ENCODE measurements at regions not wholly inside any gene's neighbourhood (a gene's known extent, or its start where the extent isn't known, plus 50 kb on each side); places are given as distances from the start of the nearest gene placed in this dataset.

- intact Hi-C loops (cut with DNase I; ENCODE audit: low total_unique reads) = no loop called here
- TF ChIP-seq POLR2A (IDR thresholded peaks at IDR 0.05) (no peak), CTCF (IDR thresholded peaks at IDR 0.05) (no peak)
- Histone ChIP-seq H3K36me3 (no peaks in the 10 kb centered on the region), H3K27ac (no peak overlapping the region), H3K4me1 (no peaks in the 10 kb centered on the region), H3K9me3 (no peaks in the 10 kb centered on the region), H3K27me3 (no peaks in the 10 kb centered on the region), H3K4me3 (no peak overlapping the region)
- DNase-seq = no peak
These were observed 125.3 kb upstream of the PABPC4L start for GRCh38 chr4:134326866-134327265.

- Histone ChIP-seq H3K36me3 (no peaks in the 10 kb centered on the region), H3K9me3 (no peaks in the 10 kb centered on the region), H3K27me3 (no peaks in the 10 kb centered on the region), H3K4me3 (no peak overlapping the region), H3K27ac (no peak overlapping the region), H3K4me1 (no peaks in the 10 kb centered on the region)
- TF ChIP-seq POLR2A (IDR thresholded peaks at IDR 0.05) = no peak
- TF ChIP-seq CTCF (IDR thresholded peaks at IDR 0.05) = no peak
- intact Hi-C loops (cut with DNase I; ENCODE audit: low total_unique reads) = no loop called here
- DNase-seq = no peak
These were observed 122.6 kb upstream of the PABPC4L start for GRCh38 chr4:134324179-134324578.

GRCh38 chr4:134320048-134320447 is 118.5 kb upstream of the PABPC4L start:
- TF ChIP-seq POLR2A (IDR thresholded peaks at IDR 0.05) = no peak
- no peak for TF ChIP-seq CTCF (IDR thresholded peaks at IDR 0.05)
- no peak overlapping the region for H3K27ac ChIP-seq
- no peaks in the 10 kb centered on the region for H3K27me3 ChIP-seq
- H3K4me1 ChIP-seq = no peaks in the 10 kb centered on the region
- DNase-seq = no peak
- H3K36me3 ChIP-seq = no peaks in the 10 kb centered on the region
- intact Hi-C loops (cut with DNase I; ENCODE audit: low total_unique reads) = no loop called here
- no peaks in the 10 kb centered on the region for H3K9me3 ChIP-seq
- no peak overlapping the region for H3K4me3 ChIP-seq

GRCh38 chr4:134313591-134313990 is 112.0 kb upstream of the PABPC4L start:
- TF ChIP-seq CTCF (IDR thresholded peaks at IDR 0.05) (no peak), POLR2A (IDR thresholded peaks at IDR 0.05) (no peak)
- DNase-seq = no peak
- Histone ChIP-seq H3K9me3 (no peaks in the 10 kb centered on the region), H3K27me3 (no peaks in the 10 kb centered on the region), H3K4me3 (no peak overlapping the region), H3K36me3 (no peaks in the 10 kb centered on the region), H3K27ac (no peak overlapping the region), H3K4me1 (no peaks in the 10 kb centered on the region)
- intact Hi-C loops (cut with DNase I; ENCODE audit: low total_unique reads) = no loop called here

- no peak for DNase-seq
- no peaks in the 10 kb centered on the region for H3K27me3 ChIP-seq
- no peaks in the 10 kb centered on the region for H3K9me3 ChIP-seq
- H3K27ac ChIP-seq = no peak overlapping the region
- intact Hi-C loops (cut with DNase I; ENCODE audit: low total_unique reads) = no loop called here
- no peaks in the 10 kb centered on the region for H3K36me3 ChIP-seq
- H3K4me1 ChIP-seq = no peaks in the 10 kb centered on the region
- H3K4me3 ChIP-seq = no peak overlapping the region
- TF ChIP-seq POLR2A (IDR thresholded peaks at IDR 0.05) = no peak
- TF ChIP-seq CTCF (IDR thresholded peaks at IDR 0.05) = no peak
These were observed 108.1 kb upstream of the PABPC4L start for GRCh38 chr4:134309715-134310114.
